Liver (tissue), 8 donors: ENCODE measurements at regions not wholly inside any gene's neighbourhood (a gene's known extent, or its start where the extent isn't known, plus 50 kb on each side); places are given as distances from the start of the nearest gene placed in this dataset.
"Not testable (repeated sequence)": the region's sequence is repeated elsewhere in the genome, so short reads cannot be mapped to it uniquely, and the experiment has no call there.

Experiments
- DNase-seq: peaks from one replicate; pipeline ENCODE4 v3.0.0-alpha.2; 2017; ENCODE audit warnings: low spot score
- H3K27ac ChIP-seq, 2 donors: one replicate each; pipeline ENCODE4 v1.7.0; 2013; ENCODE audit warnings: inconsistent platforms in 2 of 2, low read length in 2 of 2, control low read depth in 1 of 2, low read depth in 1 of 2, mild to moderate bottlenecking in 1 of 2
- H3K27me3 ChIP-seq, 4 donors: one replicate each; pipeline versions ENCODE4 v1.6.1 to v1.7.0; 2013; ENCODE audit warnings: low read length in 3 of 4, inconsistent platforms in 1 of 4, mild to moderate bottlenecking in 1 of 4, moderate library complexity in 1 of 4; ENCODE audit not compliant: control insufficient read depth in 4 of 4, insufficient read depth in 4 of 4
- H3K36me3 ChIP-seq, 4 donors: one replicate each; pipeline versions ENCODE4 v1.6.1 to v1.7.0; 2013; ENCODE audit warnings: low read length in 3 of 4, mild to moderate bottlenecking in 3 of 4, low read depth in 1 of 4, moderate library complexity in 1 of 4; ENCODE audit not compliant: control insufficient read depth in 4 of 4, insufficient read depth in 3 of 4
- H3K4me1 ChIP-seq, 4 donors: one replicate each; pipeline versions ENCODE4 v1.6.1 to v1.7.0; 2013; ENCODE audit warnings: low read length in 3 of 4, mild to moderate bottlenecking in 3 of 4, moderate library complexity in 1 of 4; ENCODE audit not compliant: control insufficient read depth in 4 of 4, insufficient read depth in 4 of 4
- H3K4me3 ChIP-seq, 3 donors: one replicate each; pipeline versions ENCODE4 v1.6.1 to v1.7.0; 2013; ENCODE audit warnings: low read length in 3 of 3, control low read depth in 1 of 3, low read depth in 1 of 3, mild to moderate bottlenecking in 1 of 3
- H3K9ac ChIP-seq, 2 donors: one replicate each; pipeline ENCODE4 v1.7.0; 2013; ENCODE audit warnings: low read length in 2 of 2, mild to moderate bottlenecking in 2 of 2, moderate library complexity in 2 of 2, control low read depth in 1 of 2, low read depth in 1 of 2
- H3K9me3 ChIP-seq, 4 donors: one replicate each; pipeline versions ENCODE4 v1.6.1 to v1.7.0; 2013; ENCODE audit warnings: low read length in 3 of 4; ENCODE audit not compliant: control insufficient read depth in 4 of 4
- ATF3 ChIP-seq: IDR thresholded peaks from 2 replicates; pipeline ENCODE4 v1.6.1; 2016; ENCODE audit warnings: antibody characterized with exemption
- CTCF ChIP-seq: fragments of 150-350 bp; IDR thresholded peaks from 2 replicates; pipeline ENCODE4 v1.5.1; 2017; ENCODE audit warnings: improper control_type of control experiment, low read depth, low read length; ENCODE audit not compliant: missing input control
- EGR1 ChIP-seq, 2 donors: IDR thresholded peaks; 2 replicates each; pipeline ENCODE4 v1.6.1; 2016 to 2018; ENCODE audit warnings: antibody characterized with exemption in 2 of 2, low read depth in 2 of 2
- FOXA1 ChIP-seq: IDR thresholded peaks from 2 replicates; pipeline ENCODE4 v1.6.1; 2016; ENCODE audit warnings: antibody characterized with exemption
- FOXA2 ChIP-seq: IDR thresholded peaks from 2 replicates; pipeline ENCODE4 v1.6.1; 2016; ENCODE audit warnings: antibody characterized with exemption
- GABPA ChIP-seq, 2 donors: IDR thresholded peaks in 1 of 2; conservative IDR thresholded peaks in 1 of 2; 2 replicates each; pipeline ENCODE4 v1.6.1; 2016; ENCODE audit warnings: antibody characterized with exemption in 2 of 2, mild to moderate bottlenecking in 1 of 2, moderate library complexity in 1 of 2
- HNF4A ChIP-seq, 2 donors: conservative IDR thresholded peaks; 2 replicates each; pipeline ENCODE4 v1.6.1; 2016; ENCODE audit warnings: antibody characterized with exemption in 2 of 2, mild to moderate bottlenecking in 2 of 2
- JUND ChIP-seq, 2 donors: IDR thresholded peaks; 2 replicates each; pipeline ENCODE4 v1.6.1; 2016; ENCODE audit warnings: antibody characterized with exemption in 2 of 2
- MAX ChIP-seq: IDR thresholded peaks from 2 replicates; pipeline ENCODE4 v1.6.1; 2016; ENCODE audit warnings: antibody characterized with exemption
- NR2F2 ChIP-seq: IDR thresholded peaks from 2 replicates; pipeline ENCODE4 v1.6.1; 2016; ENCODE audit warnings: antibody characterized with exemption
- RAD21 ChIP-seq, 2 donors: IDR thresholded peaks; 2 replicates each; pipeline ENCODE4 v1.6.1; 2016; ENCODE audit warnings: antibody characterized with exemption in 2 of 2, mild to moderate bottlenecking in 2 of 2
- REST ChIP-seq: IDR thresholded peaks from 2 replicates; pipeline ENCODE4 v1.6.1; 2016; ENCODE audit warnings: antibody characterized with exemption, mild to moderate bottlenecking
- RXRA ChIP-seq, 2 donors: IDR thresholded peaks; 2 replicates each; pipeline ENCODE4 v1.6.1; 2017 to 2018; ENCODE audit warnings: antibody characterized with exemption in 2 of 2, mild to moderate bottlenecking in 1 of 2
- SP1 ChIP-seq: IDR thresholded peaks from 2 replicates; pipeline ENCODE4 v1.6.1; 2018; ENCODE audit warnings: antibody characterized with exemption, mild to moderate bottlenecking
- TAF1 ChIP-seq: conservative IDR thresholded peaks from 2 replicates; pipeline ENCODE4 v1.6.1; 2016; ENCODE audit warnings: antibody characterized with exemption, mild to moderate bottlenecking
- YY1 ChIP-seq: IDR thresholded peaks from 2 replicates; pipeline ENCODE4 v1.6.1; 2016; ENCODE audit warnings: antibody characterized with exemption, mild to moderate bottlenecking
- ZBTB33 ChIP-seq: IDR thresholded peaks from 2 replicates; pipeline ENCODE4 v1.6.1; 2016; ENCODE audit warnings: antibody characterized with exemption
- WGBS: extraction: QIAGEN DNeasy Blood & Tissue Kit; methylation state at CpG from one replicate; pipeline ENCODE4 v1.1.7; 2013; 5-methylcytosine and 5-hydroxymethylcytosine counted together
- donor health status: healthy.
- donor health status: healthy.
- donor health status: healthy.
- donor health status: healthy.
- donor health status: healthy.

- TF ChIP-seq SP1 (no peak), NR2F2 (no peak)
These were observed 178.3 kb downstream of the SKIDA1 start (continued) for GRCh38 chr10:21347043-21347784.

- Histone ChIP-seq H3K4me1 (no peaks in the 10 kb centered on the region), H3K9me3 (peaks cover 0 to 2% (median 0%) of the 10 kb centered on the region in 4 donors), H3K4me3 (no peak overlapping the region), H3K9ac (no peak overlapping the region), H3K27ac (no peak overlapping the region), H3K27me3 (no peaks in the 10 kb centered on the region), H3K36me3 (no peaks in the 10 kb centered on the region)
- no peak for TF ChIP-seq RXRA (IDR thresholded peaks at IDR 0.05)
- TF ChIP-seq NR2F2, result no peak
- no peak for TF ChIP-seq MAX
- no peak for TF ChIP-seq HNF4A (conservative IDR thresholded peaks at IDR 0.05)
- no peak for TF ChIP-seq TAF1
- TF ChIP-seq EGR1 (IDR thresholded peaks at IDR 0.05; ENCODE audit: low read depth in 2 of 2), result no peak
- no peak for TF ChIP-seq ZBTB33
- no peak for TF ChIP-seq GABPA (IDR thresholded peaks at IDR 0.05 in 1 of 2, conservative IDR thresholded peaks at IDR 0.05 in 1 of 2)
- TF ChIP-seq ATF3, result no peak
- TF ChIP-seq FOXA1, result no peak
- TF ChIP-seq REST, result no peak
- no peak for TF ChIP-seq CTCF
- TF ChIP-seq YY1, result no peak
- no peak for TF ChIP-seq RAD21 (IDR thresholded peaks at IDR 0.05)
- no peak for TF ChIP-seq SP1
- no peak for TF ChIP-seq FOXA2
- TF ChIP-seq JUND (IDR thresholded peaks at IDR 0.05), result no peak
- 89% methylated on average over 3 of the region's 3 CpGs for WGBS
- DNase-seq, result no peak
These were observed 182.4 kb downstream of the SKIDA1 start for GRCh38 chr10:21343087-21343486.

- not testable (repeated sequence) for H3K36me3 ChIP-seq, H3K9ac ChIP-seq, DNase-seq, H3K27me3 ChIP-seq, H3K9me3 ChIP-seq, H3K4me3 ChIP-seq, H3K4me1 ChIP-seq, H3K27ac ChIP-seq
- 94% methylated on average over 1 of the region's 1 CpG for WGBS
These were observed 183.0 kb downstream of the SKIDA1 start for GRCh38 chr10:21342499-21342898.
